Iris pigment epithelial cell (primary cell): ENCODE measurements at regions not wholly inside any gene's neighbourhood (a gene's known extent, or its start where the extent isn't known, plus 50 kb on each side); places are given as distances from the start of the nearest gene placed in this dataset.

Source experiments
- DNase-seq: peaks from one replicate; pipeline ENCODE4 v3.0.0-alpha.2; 2011; ENCODE audit warnings: low read depth

- no peak for DNase-seq
These were observed 59.9 kb downstream of the BMP4 start for GRCh38 chr14:53896726-53897125.

GRCh38 chr14:53894456-53894855 is 62.2 kb downstream of the BMP4 start:
- DNase-seq, result peak; percentile 77

GRCh38 chr14:53893374-53893773 is 63.3 kb downstream of the BMP4 start:
- DNase-seq, result no peak

GRCh38 chr14:53890611-53891101 is 66.0 kb downstream of the BMP4 start:
- peak; percentile 15 for DNase-seq

GRCh38 chr14:53888535-53889386 is 67.9 kb downstream of the BMP4 start:
- no peak for DNase-seq

- no peak for DNase-seq
These were observed 71.4 kb downstream of the BMP4 start for GRCh38 chr14:53885136-53885640.

- DNase-seq, result no peak
These were observed 72.0 kb downstream of the BMP4 start for GRCh38 chr14:53884601-53885000.

- DNase-seq, result no peak
These were observed 72.9 kb downstream of the BMP4 start for GRCh38 chr14:53883739-53884138.

GRCh38 chr14:53882684-53883083 is 73.9 kb downstream of the BMP4 start:
- DNase-seq, result peak; percentile 44

GRCh38 chr14:53881921-53882320 is 74.7 kb downstream of the BMP4 start:
- DNase-seq, result no peak

GRCh38 chr14:53881161-53881871 is 75.3 kb downstream of the BMP4 start:
- peak; percentile 91 for DNase-seq

GRCh38 chr14:53880761-53881160 is 75.9 kb downstream of the BMP4 start:
- DNase-seq, result no peak

- no peak for DNase-seq
These were observed 76.9 kb downstream of the BMP4 start for GRCh38 chr14:53879747-53880146.

GRCh38 chr14:53879022-53879686 is 77.5 kb downstream of the BMP4 start:
- DNase-seq, result no peak

- no peak for DNase-seq
These were observed 81.2 kb downstream of the BMP4 start for GRCh38 chr14:53875324-53875897.

- DNase-seq, result no peak
These were observed 81.9 kb downstream of the BMP4 start for GRCh38 chr14:53874704-53875103.

- no peak for DNase-seq
These were observed 83.9 kb downstream of the BMP4 start for GRCh38 chr14:53872681-53873089.

- DNase-seq, result no peak
These were observed 84.7 kb downstream of the BMP4 start for GRCh38 chr14:53871951-53872350.

GRCh38 chr14:53871011-53871410 is 85.6 kb downstream of the BMP4 start:
- no peak for DNase-seq

GRCh38 chr14:53865711-53866110 is 90.9 kb downstream of the BMP4 start:
- DNase-seq, result peak; percentile 50

GRCh38 chr14:53861781-53862180 is 94.8 kb downstream of the BMP4 start:
- no peak for DNase-seq

- DNase-seq, result no peak
These were observed 98.3 kb downstream of the BMP4 start for GRCh38 chr14:53858345-53858684.
